GM19463 (cell line): ENCODE measurements at regions not wholly inside any gene's neighbourhood (a gene's known extent, or its start where the extent isn't known, plus 50 kb on each side); places are given as distances from the start of the nearest gene placed in this dataset.

ENCODE experiments used
- ATAC-seq: cut with Tn5 transposase; IDR thresholded peaks from one replicate; pipeline ENCODE4 v1.9.1; 2021; ENCODE audit warnings: mild to moderate bottlenecking, moderate library complexity; ENCODE audit not compliant: unreplicated experiment

DNA sequence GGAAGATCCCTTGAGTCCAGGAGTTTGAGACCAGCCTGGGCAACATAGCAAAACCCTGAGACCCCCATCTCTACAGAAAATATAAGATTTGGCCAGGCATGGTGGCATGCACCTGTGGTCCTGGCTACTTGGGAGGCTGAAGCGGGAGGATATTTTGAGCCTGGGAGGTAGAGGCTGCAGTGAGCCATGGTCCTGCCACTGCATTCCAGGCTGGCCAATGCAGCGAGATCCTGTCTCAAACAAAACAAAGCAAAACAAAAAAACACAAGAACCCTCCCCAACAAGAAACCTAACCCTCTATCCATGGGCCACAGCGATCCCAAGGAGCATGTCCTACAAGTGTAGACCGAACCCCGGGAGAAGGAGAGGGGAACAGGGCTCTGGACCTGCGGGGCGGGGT is 133.3 kb downstream of the MGAT5B start:
- no peak for ATAC-seq

DNA sequence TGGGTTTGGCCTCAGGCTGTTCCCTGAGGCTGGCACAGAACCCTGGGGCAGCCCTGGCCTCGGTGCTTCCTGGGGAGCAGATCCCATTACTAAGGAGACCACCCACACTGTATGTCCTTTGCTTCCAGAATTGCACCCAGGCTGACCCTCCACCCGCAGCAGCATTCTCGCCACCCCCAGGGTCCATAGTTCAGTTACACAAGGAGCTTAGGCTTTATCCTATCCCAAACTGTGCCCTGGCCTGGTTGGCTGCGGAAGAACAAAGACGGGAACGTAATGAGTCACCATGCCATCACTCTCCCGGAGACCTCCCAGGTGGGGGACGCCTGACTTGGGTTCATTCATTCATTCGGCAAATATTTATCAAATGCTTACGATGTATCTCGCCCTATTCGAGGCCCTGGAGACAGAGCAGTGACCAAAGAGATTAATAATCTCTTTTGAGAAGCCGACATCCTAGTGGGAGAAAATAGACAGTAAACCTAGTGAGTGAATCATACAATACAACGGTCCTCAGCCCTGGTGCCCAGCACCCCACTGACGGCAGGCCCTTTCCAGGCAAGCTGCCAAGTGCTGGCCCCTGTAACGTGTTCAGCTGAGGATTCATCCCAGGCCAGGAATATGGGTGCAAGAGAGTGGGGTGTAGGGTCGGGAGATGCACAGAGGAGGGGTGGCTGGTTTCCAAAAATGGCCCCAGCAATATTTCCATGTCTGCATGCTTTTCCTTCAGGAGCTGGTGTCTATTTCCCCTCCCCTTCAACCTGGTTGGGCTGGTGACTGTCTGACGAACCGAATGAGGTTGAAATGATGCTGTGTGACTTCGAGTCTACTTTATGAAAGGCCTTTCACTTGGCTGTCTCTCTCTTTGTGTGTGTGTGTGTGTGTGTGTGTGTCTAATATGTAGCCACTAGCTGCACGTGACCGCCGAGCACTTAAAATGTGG is 134.2 kb downstream of the MGAT5B start:
- ATAC-seq: no peak

DNA sequence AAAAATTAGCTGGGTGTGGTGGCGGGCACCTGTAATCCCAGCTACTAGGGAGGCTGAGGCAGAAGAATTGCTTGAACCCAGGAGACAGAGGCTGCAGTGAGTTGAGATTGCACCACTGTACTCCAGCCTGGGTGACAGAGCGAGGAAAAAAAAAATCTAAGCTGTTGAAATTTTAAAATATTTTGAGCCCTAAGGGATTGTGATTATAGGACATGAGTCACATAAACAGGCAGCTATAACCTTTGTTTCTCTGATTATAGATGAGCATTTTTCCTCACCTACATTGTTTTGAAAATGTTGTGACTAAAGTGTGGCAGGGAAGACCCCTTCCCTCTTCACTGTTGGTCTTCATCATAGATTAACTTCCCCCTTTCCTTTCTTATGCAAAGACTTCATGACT is 135.5 kb downstream of the MGAT5B start:
- no peak for ATAC-seq

DNA sequence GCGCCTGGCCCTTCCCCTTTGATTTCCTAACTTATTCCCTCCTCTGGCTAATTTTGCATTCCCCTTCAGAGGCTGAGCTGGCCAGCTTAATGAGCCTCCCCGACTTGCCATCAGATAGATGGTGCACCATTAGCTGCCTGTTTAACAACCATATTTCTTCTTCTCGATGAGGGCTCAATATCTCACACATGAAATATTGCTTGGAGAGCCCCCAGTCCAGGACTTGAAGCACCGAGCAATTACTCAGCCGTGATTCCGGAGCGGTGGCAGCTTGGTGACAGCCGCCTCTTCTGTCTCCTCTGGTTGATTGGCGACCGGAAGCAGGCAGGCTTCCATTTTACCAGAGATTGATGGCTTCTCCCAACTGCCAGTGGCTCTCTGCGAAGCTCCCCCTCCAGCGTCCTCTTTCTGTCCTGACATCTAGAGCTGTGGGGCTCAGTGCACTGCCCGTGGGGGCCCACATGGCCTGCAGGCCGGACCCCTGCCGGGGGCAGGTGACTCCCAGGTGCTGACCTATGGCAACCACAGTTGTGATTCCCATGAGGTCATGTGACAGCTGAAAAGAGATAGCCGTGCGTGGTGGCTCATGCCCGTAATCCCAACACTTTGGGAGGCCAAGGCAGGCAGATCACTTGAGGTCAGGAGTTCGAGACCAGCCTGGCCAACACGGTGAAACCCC is 133.7 kb upstream of the SEC14L1 start:
- ATAC-seq: no peak

DNA sequence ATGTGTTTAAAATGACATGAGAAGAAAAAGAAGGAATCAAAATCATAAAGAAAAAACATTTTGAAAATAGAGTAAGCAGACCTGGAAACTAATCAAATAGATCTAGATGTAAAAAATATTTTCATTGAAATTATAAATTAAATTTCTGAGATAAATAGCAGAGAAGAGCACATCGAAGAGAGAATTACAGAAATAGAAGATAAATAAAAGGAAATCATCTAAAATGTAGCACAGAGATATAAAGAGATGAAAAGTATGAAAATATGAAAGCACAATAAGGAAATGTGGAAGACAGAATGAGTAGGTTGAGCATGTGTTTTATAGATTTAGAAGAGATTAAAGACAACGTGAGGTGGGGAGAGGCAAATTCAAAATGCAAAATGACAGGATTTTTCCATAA is 130.9 kb upstream of the SEC14L1 start:
- no peak for ATAC-seq

DNA sequence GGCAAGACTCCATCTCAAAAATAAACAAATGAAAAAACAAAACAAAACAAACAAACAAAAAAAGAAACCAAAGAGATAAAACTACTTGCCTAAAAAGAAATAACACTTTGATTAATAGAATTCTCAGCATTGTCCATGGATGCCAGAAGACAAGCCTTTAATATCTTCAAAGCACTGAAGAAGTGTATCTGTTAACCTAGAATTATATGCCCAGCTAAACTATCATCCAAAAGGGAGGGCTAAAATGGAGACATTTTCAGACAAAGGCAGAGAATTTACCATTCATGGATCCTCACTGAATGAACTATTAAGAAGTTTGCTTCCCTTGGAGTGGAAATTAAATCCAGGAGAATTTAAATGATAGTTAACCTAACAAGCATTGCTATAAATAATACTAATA is 130.1 kb upstream of the SEC14L1 start:
- ATAC-seq: no peak

DNA sequence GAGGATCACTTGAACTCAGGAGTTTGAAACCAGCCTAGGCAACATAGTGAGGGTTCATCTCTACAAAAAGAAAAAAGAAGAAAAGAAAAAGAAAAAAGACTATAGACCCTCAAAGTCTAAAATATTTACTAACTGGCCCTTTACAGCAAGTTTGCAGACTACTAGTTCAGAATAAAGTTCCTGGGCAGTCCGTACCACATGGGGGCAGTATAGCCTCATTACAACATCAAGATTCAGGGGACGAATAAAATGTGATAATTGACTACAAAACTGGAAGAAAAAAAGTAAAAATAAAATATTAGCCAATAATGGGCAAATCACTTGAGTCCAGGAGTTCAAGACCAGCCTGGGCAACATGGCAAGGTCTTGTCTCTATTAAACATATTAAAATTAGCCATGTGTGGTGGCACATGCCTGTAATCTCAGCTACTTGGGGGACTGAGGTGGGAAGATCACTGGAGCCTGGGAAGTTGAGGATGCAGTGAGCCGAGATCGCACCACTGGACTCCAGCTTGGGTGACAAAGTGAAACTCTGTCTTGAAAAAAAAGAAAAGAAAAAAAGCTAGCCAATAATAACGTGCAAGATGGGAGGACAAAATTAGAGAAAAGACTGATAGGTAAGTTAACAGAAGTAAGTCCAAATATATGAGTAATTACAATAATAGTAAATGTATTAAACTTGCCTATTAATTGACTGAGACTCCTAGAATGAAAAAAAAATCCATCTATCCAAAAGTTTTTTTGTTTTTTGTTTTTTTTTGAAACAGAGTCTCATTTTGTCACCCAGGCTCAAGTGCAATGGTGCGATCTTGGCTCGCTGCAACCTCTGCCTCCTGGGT is 129.4 kb upstream of the SEC14L1 start:
- ATAC-seq: no peak

DNA sequence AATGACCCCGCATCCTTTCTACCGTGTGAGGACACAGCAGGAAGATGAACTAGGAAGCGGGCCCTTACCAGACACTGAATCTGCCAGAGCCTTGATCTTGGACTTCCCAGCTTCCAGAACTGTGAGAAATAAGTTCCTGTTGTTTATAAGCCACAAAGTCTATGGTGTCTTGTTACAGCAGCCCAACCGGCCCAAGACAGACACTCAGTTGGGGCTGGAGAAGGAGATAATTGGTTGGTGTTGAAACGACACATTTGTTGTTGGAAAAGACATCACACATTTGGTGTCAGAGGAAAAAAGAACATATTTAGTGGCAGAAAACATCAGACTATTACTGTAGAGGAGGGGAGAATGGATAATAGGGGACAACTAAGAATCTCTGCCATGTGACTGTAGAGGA is 122.3 kb upstream of the SEC14L1 start:
- no peak for ATAC-seq

DNA sequence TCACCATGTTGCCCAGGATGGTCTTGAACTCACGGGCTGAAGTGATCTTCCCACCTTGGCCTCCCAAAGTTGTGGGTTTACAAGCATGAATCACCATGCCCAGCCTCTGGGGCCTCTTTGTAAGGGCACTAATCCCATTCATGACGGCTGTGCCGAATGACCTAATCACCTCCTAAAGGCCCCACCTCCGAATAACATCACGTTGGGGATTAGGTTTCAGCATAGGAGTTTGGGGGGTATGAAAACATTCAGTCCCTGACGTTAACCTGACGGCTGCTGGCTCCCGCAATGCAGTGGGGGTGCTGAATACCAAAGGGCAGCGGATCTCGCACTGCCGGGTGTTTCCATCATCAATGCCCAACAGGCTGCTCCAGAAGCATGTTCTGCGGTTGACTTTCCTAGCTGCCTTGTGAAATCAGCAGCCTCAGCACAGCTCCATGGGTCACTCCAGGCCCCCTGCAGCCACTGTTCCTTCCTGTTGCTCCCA is 120.8 kb upstream of the SEC14L1 start:
- ATAC-seq: no peak

DNA sequence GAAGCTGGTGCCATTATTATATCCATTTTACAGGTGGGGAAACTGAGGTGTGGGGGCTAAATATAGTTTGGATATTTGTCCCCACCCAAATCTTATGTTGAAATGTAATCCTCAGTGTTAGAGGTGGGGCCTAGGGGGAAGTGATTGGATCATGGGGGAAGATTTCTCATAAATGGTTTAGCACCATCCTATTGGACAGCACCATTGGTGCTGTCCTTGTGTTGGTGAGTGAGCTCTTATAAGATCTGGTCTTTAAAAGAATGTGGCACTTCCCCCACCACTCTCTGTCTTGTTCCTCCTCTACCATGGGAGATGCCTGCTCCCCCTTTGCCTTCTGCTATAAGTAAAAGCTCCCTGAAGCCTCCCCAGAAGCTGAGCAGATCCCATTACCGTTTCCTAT is 119.8 kb upstream of the SEC14L1 start:
- no peak for ATAC-seq

DNA sequence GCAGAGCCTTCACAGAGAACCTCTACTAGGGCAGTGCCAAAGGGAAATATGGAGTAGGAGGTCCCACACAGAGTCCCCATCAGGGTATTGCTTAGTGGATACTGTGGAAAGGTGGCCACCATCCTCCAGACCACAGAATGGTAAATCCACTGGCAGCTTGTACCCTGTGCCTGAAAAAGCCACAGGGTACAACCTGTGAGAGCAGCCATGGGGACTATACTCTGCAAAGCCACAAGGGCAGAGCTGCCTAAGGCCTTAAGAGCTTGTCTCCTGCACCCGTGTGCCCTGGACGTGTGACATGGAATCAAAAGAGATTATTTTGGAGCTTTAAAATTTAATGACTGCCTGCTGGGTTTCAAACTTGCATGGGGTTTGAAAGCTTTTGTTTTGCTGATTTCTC is 118.0 kb upstream of the SEC14L1 start:
- ATAC-seq: no peak

DNA sequence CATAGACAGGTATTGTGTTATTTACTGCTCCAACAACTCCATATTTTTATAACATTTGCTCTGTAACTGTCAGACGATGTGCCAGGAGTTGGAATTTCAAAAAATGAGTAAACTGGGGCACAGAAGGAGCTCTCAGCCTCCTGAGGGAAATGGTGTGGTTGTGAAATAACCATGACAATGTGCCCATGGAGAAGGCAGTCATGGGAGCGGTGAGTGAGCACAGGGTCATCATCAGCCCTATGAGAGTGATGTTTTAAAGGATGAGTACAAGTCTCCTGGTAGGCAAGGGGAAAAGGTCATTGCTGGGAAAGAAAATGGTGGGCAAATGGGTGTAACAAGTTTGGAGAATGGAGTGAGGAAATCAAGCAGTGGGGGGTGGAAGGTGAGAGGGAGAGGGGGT is 115.0 kb upstream of the SEC14L1 start:
- no peak for ATAC-seq

DNA sequence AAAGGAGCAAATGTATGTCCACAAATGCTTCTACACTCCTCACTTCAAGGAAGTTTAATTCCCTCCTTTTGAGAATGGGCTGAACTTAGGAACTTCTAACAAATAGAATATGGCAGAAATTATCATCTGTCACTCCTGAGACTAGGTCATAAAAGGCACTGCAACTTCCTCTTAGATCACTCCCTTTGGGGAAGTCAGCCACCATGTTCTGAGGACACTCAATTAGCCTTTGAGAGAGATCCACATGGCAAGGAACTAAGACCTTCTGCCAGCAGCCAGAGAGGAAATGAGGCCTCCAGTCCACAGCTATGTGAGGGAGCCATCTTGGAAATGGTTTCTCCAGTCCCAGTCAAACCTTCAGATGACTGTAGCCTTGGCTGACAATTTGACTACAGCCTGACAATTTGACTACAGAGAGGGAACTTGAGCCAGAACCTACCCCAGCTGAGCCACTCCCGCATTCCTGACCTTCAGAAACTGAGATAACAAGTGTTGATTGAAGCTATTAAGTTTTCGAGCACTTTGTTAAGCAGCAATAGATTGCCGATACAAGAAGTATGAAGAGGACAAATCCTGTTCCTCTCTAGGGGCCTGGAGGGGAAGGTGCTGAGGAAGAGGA is 113.4 kb upstream of the SEC14L1 start:
- no peak for ATAC-seq

DNA sequence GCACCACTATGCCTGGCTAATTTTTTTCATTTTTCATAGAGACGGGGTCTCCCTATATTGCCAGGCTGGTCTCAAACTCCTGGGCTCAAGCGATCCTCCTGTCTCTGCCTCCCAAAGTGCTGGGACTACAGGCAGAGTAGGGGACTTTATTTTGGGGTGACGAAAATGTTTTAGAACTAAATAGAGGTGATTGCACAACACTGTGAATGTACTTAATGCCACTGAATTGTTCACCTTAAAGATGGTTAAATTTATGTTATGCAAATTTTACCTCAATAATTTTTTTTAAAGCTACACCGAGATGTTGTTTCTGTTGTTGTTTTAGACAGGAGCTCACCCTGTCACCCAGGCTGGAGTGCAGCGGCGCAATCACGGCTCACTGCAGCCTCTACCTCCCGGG is 111.9 kb upstream of the SEC14L1 start:
- ATAC-seq: no peak

DNA sequence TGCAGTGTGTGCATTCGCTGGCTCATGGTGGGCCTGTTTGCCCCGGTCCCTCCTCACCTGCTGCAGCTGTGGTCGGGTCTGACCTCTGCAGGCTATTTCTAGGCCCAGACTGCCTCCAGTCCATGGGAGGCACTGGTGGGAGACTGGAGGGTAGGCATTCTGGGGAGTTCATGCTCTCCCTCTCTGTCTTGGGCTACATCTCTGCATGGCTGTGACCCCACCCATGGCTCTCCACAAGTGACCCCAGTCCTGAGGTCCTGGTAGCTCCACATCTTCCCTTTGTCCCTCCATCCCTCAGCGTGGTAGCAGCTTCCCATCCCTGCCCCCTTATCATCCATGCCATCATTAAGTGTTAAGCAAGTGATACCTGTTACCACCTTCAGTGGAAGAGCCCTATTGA is 107.8 kb upstream of the SEC14L1 start:
- no peak for ATAC-seq

DNA sequence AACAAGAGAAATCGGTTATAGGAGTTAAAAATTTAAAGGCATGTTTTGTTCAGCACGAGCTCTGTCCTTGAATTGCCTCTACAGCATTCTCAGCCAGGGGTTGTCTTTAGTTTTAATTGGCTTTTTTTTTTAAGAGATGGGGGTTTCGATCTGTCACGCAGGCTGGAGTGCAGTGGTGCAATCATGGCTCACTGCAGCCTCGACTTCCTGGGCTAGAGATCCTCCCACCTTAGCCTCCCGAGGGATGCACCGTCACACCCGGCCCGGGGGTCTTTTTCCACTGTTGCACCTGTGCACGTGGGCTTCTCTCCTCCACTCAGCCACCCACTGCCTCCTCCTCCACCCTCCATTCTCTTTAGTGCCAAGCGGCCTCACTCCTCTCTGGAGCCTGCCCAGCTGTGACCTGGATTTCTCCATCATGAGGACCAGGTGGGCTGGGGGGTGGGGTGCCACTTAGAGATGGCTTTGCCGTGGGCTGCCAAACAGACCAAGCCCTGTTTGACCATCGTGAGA is 106.8 kb upstream of the SEC14L1 start:
- no peak for ATAC-seq

DNA sequence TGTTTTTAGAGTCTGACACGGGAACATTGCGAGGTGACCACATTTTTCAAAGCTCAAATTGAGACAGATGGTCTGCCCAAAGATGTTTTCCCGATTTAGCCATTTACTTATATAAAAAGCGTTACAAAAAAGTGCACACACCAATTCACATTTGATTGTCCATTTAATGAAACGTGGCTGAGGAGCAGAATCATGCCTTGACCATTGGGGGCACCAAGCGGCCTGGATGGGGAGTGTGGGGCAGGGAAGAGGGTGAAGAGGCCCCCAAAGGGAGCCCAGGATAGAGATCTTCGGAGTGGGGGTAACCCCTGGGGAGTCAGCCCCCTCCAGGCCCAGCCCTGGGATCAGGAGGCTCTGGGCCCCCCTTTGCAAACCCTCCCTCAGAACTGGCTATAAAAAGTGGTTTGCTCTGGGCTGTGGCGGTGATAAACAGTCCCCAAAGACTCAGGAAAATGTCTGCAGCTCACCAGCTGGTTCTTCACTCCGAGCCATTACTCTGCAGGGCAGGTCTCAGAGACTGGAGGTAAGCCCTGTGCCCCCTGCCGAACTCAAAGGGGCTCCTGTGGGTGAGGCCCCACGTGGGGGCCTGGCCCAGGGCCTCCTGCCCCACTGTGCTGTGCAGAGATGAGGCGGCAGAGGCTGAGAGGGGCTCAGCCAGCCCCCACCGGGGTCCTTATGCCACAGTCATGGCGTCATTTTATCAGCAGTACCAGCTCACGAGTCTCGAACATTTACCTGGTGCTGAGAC is 105.9 kb upstream of the SEC14L1 start:
- ATAC-seq: no peak

DNA sequence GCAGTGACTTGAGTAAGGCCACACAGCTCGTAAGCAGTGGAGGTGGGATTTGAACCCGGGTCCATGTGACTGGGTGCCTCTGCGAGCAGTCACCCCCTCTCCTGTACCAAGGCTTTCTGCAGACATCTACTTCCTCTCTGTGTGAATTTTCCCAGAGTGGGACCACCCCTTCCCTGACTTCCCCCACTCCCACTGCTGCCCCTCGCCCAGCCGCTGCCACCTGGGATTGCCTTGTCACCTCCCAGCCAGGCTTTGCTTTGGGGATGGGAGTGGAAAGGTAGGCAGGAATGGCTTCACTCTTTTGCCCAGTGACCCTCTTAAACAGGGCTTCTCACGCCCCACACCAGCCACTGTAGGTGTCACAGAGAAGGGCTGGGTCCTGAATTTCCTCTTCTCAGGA is 105.2 kb upstream of the SEC14L1 start:
- ATAC-seq: no peak

DNA sequence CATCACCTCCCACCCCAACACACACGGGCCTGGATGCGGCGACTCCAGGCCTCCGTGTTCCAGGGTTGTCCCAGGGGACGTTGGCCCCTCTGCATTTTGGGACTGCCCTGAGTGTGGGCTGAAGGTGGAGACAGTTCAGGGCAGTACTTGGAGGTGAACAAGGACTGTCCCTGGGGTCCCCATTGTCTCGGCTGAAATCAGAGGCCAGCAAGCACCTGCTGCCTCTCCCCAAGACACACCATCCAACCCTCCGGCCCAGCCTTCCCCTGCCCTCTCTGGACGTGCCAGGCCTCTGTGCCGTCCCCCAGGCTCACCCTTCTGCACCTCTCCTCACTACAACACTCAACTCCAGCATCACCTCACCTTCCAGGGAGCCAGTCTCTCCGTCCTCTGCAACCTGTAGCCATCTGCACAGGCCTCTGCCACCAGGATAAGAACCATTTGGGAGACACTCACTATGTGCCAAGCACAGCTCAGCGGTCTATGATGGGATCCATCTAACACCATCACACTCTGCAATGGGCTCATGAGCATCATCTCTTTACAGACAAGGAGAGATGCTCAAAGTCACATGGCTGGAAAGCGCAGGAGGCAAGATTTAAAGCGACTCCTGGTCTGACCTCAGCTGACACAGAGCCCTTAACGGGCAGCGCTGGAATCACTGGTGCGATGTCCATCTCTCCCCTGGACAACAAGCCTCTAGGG is 104.5 kb upstream of the SEC14L1 start:
- no peak for ATAC-seq
